C1 segment of cervical spinal cord (tissue), 14 donors: ENCODE measurements at regions not wholly inside any gene's neighbourhood (a gene's known extent, or its start where the extent isn't known, plus 50 kb on each side); places are given as distances from the start of the nearest gene placed in this dataset.

ENCODE experiments used
- DNase-seq, 14 donors: peaks; one replicate each; lab custom pipeline; 2025; lab: John Stamatoyannopoulos, UW

GRCh38 chr1:36555041-36555440, 72.3 kb upstream of the CSF3R start:
- no peak for DNase-seq

GRCh38 chr1:36554323-36554628, 71.6 kb upstream of the CSF3R start:
- no peak for DNase-seq

- DNase-seq: peak in 7 of 14 donors; percentile 1 to 38 (median 7)
Observed at GRCh38 chr1:36553591-36554322, 71.0 kb upstream of the CSF3R start.

- no peak for DNase-seq
Observed at GRCh38 chr1:36542962-36543515, 60.3 kb upstream of the CSF3R start.

- DNase-seq: no peak
Observed at GRCh38 chr1:36542024-36542961, 59.6 kb upstream of the CSF3R start.

GRCh38 chr1:36540056-36540455, 57.3 kb upstream of the CSF3R start:
- DNase-seq: no peak

GRCh38 chr1:36539526-36539925, 56.8 kb upstream of the CSF3R start:
- DNase-seq: no peak

- no peak for DNase-seq
Observed at GRCh38 chr1:36537991-36538390, 55.3 kb upstream of the CSF3R start.

GRCh38 chr1:36537190-36537768, 54.6 kb upstream of the CSF3R start:
- no peak for DNase-seq

- DNase-seq: no peak
Observed at GRCh38 chr1:36536727-36537126, 54.0 kb upstream of the CSF3R start.

- no peak for DNase-seq
Observed at GRCh38 chr1:36534711-36535412, 52.1 kb upstream of the CSF3R start.

- no peak for DNase-seq
Observed at GRCh38 chr1:36533897-36534296, 51.2 kb upstream of the CSF3R start.

- DNase-seq: no peak
Observed at GRCh38 chr1:36532810-36533401, 50.2 kb upstream of the CSF3R start.
